HG03060 (cell line): ENCODE measurements at regions not wholly inside any gene's neighbourhood (a gene's known extent, or its start where the extent isn't known, plus 50 kb on each side); places are given as distances from the start of the nearest gene placed in this dataset.
"Not testable (repeated sequence)": the region's sequence is repeated elsewhere in the genome, so short reads cannot be mapped to it uniquely, and the experiment has no call there.

Experiments
- ATAC-seq: cut with Tn5 transposase; IDR thresholded peaks from one replicate; pipeline ENCODE4 v1.9.1; 2021; ENCODE audit warnings: low read depth, moderate number of reproducible peaks; ENCODE audit not compliant: unreplicated experiment

DNA sequence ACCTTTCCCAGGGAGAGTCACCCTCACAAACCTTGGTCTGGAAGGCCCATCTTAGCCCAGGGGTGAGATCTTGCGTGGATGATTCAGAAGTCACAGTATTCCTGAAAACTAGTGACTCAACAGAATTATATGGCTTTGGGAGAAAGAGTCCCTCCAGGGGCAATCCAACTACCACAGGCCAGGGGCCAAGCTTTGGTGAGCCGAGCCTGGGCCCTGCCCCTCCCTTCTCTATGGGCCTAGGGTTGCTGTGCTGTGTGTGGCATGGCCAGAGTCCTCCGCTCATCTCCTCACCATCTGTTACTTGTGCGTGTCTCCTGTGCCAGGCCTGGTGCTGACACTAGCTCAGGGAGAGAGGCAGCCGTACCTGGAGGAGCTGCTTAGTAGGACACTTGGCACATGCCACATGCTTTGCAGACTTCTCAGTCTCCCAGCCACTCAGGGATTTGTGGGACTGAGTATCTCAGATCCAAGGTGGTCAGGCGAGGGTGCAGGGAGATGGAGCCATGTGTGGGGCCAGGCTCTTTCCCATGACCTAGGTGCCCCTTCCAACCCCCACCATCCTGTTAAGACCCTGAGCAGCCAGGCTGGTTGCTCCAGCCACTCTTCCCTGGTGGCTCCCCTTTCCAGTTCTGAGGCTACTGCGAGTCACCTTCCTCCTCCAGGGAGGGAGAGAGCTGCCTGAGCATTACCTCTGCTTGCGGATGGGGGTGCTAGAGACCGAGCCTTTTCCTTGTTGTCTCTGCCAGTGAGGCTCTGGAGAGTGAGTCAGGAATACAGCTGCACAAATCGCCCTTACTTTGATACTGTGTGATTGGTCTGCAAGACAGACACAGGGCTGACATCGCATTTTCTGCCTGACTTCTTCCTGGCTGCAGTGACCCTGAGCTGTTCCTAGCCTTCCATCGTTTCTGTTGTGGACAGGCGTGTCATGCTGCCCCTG lies 94.1 kb downstream of the SLC25A47 start:
- ATAC-seq = no peak

DNA sequence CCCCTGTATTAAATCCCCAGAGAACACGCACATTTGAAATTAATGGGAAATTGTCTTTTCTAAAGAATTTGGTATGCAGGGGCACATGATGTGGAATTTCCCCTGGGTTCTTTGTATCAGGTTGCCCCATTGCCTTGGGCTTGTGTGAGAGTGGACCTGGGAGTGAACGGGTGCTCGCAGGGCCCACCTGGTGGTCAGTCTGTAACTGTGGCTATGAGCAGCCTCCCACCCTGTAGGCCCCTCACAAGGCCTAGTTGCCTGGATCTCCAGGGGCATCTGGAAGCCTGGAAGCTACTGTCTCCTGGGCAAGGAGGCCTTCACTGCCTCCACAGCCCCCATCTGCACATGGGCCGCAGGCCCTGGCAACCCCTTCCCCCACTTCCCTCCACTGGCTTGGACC lies 96.7 kb downstream of the SLC25A47 start:
- no peak for ATAC-seq

DNA sequence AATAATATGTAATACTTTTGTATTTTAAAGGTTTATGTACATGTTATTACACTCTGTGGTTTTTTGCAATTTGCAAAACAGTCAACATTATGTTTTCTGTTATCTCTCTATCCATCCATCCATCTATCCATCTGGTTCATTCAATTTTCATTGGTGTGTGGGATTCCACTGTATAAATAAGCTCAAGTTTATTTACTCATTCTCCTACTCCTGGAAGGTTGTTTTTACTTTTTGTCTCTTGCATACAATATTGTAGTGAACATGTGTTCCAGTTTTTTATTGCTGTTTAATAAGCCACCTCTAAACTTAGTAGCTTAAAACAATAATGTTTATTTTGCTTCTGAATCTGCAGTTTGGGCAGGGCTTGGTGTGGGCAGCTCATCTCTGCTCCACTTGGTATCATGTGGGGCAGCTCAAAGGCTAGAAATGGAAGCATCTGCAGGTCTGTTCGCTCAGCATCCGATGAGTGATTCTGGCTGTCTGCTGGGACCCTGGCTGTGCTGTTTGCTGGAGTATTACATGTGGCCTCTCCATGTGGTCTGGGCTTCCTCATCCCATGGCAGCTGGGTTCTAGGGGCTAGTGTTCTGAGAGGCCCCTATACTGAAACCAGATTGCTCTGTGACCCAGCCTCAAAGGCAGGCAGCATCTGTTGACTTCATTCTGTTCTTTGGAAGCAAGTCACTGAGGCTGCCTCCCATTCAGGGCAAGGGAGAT lies 98.8 kb downstream of the SLC25A47 start:
- no peak for ATAC-seq

DNA sequence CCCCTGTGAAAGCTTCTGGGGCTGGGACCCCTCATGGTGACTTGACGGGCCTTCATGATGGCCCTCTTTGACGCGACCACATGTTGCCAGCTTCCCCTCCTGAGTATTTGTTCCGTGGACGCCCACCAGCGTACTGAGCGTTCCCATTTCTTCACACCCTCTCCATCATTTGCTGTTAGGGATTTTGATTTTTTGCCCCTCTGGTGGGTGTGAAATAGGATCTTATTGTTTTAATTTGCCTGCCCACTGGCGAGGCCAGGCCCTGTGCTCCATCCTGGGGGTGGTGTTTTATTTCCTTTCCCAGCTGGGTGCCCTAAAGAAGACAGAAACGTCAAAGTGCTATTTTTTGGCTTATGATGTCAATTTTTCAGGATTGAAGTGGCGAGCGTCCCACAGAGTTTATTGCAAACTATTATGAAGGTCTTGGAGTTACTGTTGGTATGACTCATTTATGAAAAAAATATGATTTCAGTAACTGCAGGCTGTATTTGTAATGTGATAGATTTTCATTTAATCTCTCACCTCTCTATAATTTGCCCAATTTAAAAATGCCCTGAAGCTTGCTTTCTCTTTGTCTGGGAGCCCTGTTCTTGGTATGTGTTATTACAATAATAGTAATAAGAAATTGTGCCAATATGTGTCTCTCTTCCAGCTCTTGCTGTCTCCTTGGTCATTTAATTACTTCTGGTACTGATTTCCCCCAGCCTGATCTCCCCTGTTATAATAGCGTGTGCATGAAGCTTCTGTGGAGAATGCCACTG lies 99.6 kb downstream of the SLC25A47 start:
- no peak for ATAC-seq

DNA sequence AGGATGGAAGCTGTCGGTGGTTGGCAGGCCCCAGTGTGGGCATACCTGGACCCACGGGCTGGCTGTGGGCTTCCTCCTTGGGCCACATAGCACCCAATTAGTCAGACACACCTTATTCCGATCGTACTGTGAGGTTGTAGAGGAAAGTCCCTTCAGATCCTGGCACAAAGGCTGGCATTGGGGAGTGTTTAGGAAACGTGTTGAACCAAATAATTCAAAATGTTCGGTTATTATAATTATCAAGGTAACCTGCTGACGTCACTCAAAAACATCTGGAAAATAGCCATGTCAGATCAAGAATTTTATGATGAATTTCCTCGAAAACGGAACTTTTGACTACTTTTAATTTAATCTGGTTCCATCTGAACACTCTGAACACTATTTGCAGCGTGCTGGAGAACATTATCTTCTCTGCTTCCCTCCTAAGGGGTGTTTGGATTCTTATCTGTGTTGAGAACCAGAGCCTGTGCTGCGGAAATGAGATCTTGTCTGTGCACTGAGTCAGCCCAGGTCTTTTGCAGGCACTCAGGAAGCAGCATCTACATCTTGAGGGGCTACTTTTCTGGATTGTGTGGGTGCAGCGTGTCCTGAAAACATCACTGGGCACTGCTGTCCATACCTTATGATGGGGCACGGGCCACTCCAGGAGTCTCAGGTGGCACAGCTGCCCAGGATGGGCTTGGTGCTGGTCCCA lies 100.3 kb downstream of the SLC25A47 start:
- no peak for ATAC-seq

DNA sequence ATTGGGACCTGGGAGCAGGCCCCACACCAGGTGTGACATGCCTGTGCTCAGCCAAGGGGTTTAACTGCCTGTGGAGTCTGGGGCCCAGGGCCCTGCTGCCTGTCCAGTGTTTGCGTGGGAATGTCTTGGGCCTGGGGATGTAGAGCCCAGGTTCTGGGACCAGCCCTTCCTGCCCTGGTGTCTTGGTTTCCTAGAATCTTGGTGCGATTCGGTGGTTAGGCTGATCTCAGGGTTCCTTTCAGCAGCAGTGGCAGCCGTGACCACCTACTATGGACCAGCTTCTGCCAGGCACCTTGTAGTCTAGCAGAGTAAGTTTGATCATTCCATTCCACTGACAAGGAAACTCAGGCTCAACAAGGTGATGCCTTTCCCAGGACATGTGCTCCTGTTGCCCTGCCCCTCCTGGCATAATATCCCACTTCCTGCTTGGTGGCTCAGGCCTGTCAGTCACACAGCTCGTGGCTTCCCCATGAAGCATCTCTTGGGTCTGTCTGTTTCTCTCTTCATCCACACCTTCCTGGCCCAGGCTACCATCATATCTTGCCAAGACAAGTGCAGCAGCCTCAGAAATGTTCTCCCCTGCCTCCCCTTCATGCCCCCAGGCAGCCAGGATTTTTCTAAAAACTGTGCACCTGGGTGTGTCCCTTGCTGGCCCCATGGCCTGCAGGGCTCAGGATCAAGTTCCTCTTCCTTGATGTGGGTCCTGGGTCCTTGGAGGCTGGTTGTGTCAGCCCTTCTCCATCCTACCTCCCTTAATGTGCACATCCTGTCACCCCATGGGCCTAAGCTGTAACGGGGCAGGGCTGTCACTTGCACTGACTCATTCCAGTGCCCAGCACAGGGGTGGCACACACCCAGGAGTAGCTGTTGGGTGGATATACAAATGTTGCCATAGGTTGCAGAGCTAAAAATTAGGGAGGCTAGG lies 101.6 kb downstream of the SLC25A47 start:
- ATAC-seq = no peak

DNA sequence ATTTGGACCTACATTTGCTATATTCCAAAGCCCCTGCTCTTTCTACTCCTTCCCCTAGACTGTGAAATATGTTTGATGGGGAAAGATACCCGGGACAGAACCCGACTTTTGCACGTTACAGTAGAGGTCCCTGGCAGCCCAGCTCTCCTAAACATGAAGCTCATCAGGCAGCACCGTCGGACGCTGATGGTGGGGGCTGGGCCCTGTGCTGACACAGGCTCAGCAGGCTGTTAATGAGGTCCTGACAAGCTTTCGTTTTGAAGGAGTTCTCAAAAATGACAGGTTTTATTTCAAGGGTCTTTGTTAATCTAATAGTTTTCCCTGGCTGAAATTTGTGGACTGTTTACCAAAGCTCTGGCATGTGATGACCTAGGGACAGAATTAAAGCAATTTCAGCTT lies 102.3 kb downstream of the SLC25A47 start:
- ATAC-seq = no peak

DNA sequence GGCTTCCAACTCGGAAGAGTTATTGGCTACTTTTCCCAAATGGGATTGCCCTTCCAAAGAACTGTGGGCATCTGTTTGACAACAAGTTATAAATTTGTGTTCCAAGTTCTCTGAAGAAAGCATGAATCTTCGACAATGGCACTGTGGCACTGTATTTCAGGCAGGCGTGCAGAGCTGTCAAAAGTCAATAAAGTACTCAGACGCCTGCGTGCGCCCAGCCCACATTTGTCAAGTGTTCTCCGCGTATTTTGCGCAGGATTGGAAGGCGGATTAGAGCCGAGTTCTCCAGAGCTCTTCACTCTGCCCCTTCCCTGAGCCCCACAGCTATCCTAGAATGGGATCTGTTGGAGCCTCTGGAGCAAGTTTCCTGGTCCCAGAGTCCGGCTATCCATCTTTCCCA lies 103.2 kb downstream of the SLC25A47 start:
- no peak for ATAC-seq

DNA sequence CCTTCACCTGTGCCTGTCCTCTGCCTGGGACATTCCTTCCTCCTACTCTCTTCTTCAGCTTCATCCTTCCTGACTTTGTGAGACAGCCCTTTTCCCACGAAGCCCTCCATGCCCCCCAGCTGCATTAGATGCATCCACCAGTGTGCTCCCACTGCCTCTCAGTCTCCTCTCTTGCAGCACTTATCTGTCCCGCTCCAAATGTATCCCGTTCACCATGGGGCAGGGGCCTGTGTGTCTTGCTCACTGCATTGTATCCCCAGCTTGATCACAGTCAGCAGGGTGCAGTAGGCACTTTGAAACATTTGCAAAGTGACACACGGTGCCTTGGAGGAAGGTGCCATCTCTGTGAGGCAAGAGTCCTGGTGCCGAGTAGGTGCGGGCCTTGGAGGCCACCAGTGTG lies 104.0 kb downstream of the SLC25A47 start:
- no peak for ATAC-seq

DNA sequence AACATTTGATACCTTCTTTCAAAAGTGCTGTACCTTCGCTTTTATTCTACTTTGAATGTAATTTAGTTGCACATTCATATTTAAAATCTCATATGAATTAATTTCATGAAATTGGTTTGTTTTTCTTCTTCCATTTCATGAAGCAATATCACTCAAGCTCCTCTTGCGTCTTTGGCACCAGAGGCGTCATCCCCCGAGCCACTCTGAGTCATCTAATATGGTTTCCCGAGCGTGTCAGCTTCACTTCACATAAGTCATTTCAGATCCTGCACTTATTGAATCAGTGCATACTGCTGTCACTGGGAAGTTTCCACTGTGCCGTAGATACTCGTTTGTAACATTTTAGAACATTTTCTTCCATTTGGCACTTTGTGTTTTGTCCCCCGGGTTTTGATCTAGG lies 105.6 kb downstream of the SLC25A47 start:
- ATAC-seq = no peak

DNA sequence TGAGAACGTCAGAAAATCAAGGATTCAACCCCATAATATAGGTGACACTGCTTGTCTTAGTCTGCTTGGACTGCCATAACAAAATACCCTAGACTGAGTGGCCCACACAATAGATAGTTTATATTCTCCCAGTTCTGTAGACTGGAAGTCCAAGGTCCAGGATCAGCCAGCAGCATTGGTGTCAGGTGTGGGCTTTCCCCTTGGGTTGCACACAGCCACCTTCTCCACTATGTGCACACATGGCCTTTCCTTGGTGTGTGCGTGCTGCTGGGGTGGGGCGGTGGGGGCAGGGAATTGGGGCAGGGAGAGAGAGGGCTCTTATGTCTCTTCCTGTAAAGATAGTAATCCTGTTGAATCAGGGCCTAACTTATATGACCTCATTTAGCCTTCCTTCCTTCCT lies 106.4 kb downstream of the SLC25A47 start:
- no peak for ATAC-seq

DNA sequence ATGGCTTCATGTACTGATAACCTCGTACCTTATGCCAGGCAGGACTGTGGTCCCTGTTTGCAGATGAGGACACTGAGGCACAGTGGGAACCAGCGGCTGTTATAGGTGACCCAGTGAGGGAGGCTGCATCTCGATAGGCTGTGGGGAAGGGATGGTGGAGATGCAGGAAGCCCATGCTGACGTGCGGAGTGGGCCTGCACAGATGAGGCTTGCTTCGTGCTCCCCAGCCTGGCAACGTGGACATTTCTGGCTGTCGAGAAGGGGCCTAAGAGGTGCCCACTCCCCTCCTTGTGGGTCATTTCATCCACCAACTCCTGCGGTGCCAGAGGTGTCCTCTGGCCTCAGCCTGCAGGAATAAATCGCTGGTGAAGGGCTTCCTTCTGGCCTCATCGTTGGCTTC lies 107.4 kb downstream of the SLC25A47 start:
- no peak for ATAC-seq

DNA sequence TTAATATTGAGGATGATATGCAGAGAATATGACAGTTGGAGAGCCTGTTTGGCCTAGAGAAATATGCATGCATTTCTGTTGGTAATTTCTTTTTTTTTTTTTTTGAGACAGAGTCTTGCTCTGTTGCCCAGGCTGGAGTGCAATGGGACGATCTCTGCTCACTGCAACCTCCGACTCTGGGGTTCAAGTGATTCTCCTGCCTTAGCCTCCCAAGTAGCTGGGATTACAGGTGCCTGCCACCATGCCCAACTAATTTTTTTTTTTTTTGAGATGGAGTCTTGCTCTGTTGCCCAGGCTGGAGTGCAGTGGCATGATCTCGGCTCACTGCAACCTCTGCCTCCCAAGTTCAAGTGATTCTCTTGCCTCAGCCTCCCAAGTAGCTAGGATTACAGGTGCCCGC lies 108.3 kb downstream of the SLC25A47 start:
- not testable (repeated sequence) for ATAC-seq

DNA sequence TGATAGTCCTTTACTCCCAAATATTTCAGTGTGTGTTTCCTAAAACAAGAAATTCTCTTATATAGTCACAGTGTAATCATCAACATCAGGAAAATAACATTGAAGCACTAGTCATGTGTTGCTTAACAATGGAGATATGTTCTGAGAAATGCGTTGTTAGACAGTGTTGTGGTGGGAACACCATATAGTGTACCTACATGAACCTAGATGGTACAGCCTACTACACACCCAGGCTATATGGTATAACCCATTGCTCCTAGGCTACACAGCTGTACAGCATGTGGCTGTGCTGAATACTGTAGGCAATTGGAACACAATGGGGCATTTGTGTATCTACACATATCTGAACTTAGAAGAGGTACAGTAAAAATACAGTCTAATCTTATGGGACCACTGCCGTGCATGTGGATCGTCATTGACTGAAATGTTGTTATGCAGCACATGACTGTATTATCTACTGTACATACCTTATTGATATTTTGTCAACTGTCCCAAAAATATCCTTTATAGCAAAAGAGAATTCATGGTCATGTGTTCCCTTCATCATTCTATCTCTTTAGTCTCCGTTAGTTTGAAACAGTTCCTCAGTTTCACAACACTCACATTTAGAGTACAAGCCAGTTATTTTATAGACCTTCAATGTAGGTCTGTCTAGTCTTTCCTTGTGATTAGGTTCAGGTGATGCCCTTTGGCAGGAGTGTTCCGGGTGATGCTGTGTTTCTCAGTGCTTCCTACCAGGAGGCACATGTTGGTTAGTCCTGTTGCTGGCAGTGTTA lies 109.7 kb downstream of the SLC25A47 start:
- no peak for ATAC-seq

DNA sequence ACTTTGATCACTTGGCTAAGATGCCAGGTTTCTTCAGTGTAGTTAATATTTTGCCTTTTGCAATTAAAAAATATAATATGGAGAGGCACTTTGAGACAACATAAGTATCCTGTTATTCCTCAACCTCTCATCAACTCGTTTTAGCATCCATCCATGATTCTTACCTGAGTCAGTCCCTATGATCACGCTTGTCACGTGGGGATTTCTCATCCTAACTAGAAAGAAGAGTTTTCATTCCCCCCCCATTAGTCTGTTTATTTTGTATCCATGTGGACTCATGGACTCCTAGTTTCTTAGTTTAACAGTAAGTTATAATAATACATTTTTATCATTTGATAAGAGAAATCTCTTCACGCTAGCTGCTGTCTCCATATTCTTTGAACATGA lies 110.3 kb downstream of the SLC25A47 start:
- no peak for ATAC-seq

DNA sequence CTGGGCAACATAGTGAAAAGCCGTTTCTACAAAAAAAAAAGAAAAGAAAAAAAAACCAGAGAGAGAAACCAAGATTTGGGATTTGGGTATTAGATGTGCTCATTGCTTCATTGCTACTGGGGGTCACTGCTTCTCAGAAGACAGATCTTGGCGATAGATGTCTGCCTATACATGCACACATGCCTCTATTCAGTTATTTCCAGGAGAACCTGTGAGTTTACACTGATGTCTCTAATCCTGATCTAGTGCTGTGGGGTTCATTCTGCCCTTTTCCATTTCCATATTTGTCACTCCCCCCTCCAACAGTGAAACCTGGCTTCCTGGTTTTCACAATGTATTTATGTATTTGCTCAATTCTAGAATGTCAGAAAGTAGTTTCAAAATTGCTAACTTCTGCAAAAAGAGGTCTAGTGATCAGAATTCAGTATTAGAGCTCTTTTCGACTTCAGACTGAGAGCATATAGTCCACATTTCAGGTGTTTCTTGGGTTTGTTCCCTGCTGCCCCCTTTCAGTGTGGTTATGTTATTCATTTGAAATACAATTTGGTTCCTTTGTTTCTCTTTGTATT lies 111.0 kb downstream of the SLC25A47 start:
- ATAC-seq = no peak

DNA sequence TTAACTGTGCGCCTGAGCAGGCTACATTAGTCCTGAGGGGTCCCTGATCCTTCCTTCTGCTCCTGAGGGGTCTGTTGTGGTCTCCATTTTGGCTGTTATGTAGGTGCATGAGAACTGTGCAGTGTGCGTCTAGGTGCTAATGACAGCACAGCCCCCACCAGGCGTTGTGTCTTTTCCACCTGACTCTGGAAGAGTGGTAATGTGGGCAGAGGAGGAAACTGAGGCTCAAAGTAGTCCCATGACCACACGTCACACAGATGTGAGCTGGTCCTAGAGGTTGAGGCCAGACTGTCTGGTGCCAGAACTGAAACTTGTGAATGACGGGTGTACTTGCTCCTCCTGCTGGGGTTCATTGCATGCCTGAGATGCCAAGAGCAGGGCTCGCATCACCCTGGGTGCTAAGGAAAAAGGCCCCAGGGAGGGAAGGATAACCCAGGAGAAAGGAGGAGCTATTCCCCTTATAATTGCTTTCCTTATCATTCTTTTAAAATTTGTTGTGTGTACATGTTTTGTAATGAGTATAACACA lies 111.8 kb downstream of the SLC25A47 start:
- ATAC-seq = no peak

DNA sequence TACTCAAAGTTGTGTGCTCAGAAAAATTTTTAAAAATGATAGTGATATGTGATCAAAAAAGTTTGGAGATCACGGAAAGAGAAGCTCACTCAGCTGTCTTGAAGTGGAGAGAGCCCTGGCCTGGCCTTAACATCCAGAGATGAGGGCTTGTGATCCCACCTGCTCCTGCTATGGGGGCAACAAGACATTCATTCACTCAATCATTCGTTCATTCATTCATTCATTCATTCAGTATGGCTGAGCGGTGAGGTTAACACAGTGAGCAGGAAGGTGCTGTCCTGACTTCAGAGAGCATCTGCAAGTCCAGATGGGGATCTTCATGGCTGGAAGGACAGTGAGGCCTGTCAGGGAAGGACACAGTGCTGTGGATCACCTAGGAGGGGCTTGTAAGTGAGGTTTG lies 112.3 kb downstream of the SLC25A47 start:
- ATAC-seq = no peak
